Right cardiac atrium (tissue), 5 donors: ENCODE measurements at regions not wholly inside any gene's neighbourhood (a gene's known extent, or its start where the extent isn't known, plus 50 kb on each side); places are given as distances from the start of the nearest gene placed in this dataset.

ENCODE experiments used
- ATAC-seq, 2 donors: fragments of 200-7000 bp; cut with Tn5 transposase; one replicate each; pipeline versions ENCODE4 v1.8.0 to v1.9.1; 2020; ENCODE audit warnings: moderate library complexity in 2 of 2, mild to moderate bottlenecking in 1 of 2
- DNase-seq, 3 donors: peaks; one replicate each; pipeline ENCODE4 v3.0.0-alpha.2; 2020
- H3K27ac ChIP-seq: one replicate; pipeline ENCODE4 v1.5.1; 2013; ENCODE audit warnings: mild to moderate bottlenecking, low read length, control low read depth, moderate library complexity
- H3K27me3 ChIP-seq: one replicate; pipeline ENCODE4 v1.6.1; 2013; ENCODE audit not compliant: control insufficient read depth, insufficient read depth
- H3K4me1 ChIP-seq: one replicate; pipeline ENCODE4 v1.6.1; 2013; ENCODE audit warnings: low read length; ENCODE audit not compliant: control insufficient read depth, insufficient read depth
- H3K4me3 ChIP-seq: one replicate; pipeline ENCODE4 v1.5.1; 2013; ENCODE audit warnings: low read length, control low read depth
- H3K9me3 ChIP-seq: one replicate; pipeline ENCODE4 v1.6.1; 2013; ENCODE audit warnings: low read length; ENCODE audit not compliant: control insufficient read depth
- WGBS: extraction: QIAGEN DNeasy Blood & Tissue Kit; methylation state at CpG from one replicate; pipeline ENCODE4 v1.1.7; 2013; 5-methylcytosine and 5-hydroxymethylcytosine counted together
- intact Hi-C, 4 donors: fragments of 100-400 bp; cut with DNase I; formaldehyde crosslinking; loops; one replicate each; pipeline versions ENCODE4 v1.11.0 to v1.14.0; 2022 to 2023
- donor health status: healthy with polysubstance abuse.
- donor health status: DM: no; HTN: yes; CAD: no.
- donor health status: DM: no; HTN: no; CAD: no.
- donor health status: DM: no; HTN: yes; CAD: no; lungs with severe emphysema.
- donor health status: DM: yes; HTN: yes; CAD: no.

DNA sequence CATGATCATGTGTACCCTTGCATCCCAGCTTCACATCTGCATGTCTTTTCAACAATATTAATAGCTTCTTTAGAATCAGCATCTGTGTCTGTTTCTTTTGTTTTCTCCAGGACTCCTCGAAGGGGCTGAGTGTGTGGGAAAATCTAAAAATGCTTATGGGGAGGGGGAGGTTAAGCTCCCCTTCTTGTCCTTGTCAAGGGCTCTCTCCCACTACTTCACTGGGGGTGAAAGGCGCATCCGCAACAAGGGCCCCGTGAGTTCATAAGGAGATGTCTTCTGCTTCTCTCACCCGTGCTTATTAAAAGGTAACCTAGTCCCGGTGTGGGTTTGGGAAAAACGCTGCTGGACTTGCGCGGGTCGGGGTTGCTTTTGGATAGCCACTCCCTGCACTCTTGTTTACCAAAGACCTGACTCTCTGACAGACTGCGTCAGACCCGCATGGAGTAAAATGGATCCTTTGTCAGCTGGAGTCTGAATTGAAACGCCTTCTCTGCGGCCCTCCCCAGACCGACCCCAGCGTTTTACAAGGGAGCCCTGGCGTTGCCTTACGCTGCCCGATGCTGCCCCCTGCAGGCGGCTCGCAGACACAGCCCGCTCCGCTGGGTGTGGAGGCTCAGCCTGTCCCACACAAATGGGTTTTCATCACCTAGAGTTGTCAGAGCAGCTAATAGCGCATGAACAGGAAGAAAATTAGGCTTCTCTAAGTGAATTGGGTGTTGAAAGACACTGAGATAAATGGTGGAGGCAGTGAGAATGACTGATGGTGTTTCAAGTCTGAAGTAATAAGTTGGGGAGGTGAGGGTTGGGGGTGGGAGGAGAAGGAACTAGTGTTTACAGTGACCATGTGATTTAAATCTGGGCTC is 53.8 kb downstream of the IER5 start:
- Histone ChIP-seq H3K9me3 (no peaks in the 10 kb centered on the region), H3K27ac (no peak overlapping the region), H3K27me3 (no peaks in the 10 kb centered on the region), H3K4me3 (no peak overlapping the region), H3K4me1 (peaks cover 2% of the 10 kb centered on the region)
- peak; percentile 85 to 96 (median 93) for DNase-seq
- intact Hi-C loops = loop anchor here (2.0 to 10.0 kb wide), 8 partner anchors 54 to 260 kb away; partner anchors contain the start of genes IER5 (in 2 of the 4) and STX6 (in 1 of the 4)
- 13% methylated on average over 24 of the region's 24 CpGs for WGBS
- ATAC-seq = peak; percentile 97

- no peaks in the 10 kb centered on the region for H3K27me3 ChIP-seq
- DNase-seq (no peak), ATAC-seq (no peak)
- 51% methylated on average over 5 of the region's 5 CpGs for WGBS
- H3K27ac ChIP-seq = peak overlapping the region; percentile 41
- intact Hi-C loops = loop anchor here (2.0 to 10.0 kb wide), 8 partner anchors 54 to 261 kb away; partner anchors contain the start of genes IER5 (in 2 of the 4) and STX6 (in 1 of the 4)
- no peaks in the 10 kb centered on the region for H3K9me3 ChIP-seq
- H3K4me3 ChIP-seq = no peak overlapping the region
- H3K4me1 ChIP-seq = peaks cover 2% of the 10 kb centered on the region
These were observed 54.8 kb downstream of the IER5 start for GRCh38 chr1:181143102-181143859.

DNA sequence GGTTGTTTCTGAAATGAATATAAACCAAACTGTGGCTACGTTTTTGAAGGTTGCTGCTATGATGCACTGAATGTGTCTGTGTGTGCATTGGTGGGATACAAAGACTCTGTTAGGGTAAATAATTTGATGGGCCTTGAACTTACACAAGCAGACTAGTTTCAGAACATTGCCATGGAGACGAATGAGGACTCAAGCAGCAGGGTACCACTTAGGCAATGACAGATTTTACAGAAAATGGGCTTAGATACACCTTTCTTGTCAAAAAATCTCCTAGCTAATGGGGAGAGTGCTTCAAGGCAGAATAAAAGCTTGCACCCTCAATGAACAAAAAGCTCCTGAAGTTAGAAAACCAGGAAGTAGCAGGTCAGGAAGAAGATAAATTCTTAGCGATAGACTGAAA is 55.7 kb downstream of the IER5 start:
- ATAC-seq (no peak), DNase-seq (no peak)
- intact Hi-C loops = loop anchor here in 3 of 4 donors (5.0 to 10.0 kb wide), 5 partner anchors 57 to 262 kb away; partner anchors contain the start of genes IER5 (in 1 of the 3) and STX6 (in 1 of the 3)
- no peaks in the 10 kb centered on the region for H3K27me3 ChIP-seq
- H3K27ac ChIP-seq = no peak overlapping the region
- no peaks in the 10 kb centered on the region for H3K9me3 ChIP-seq
- peaks cover 2% of the 10 kb centered on the region for H3K4me1 ChIP-seq
- no peak overlapping the region for H3K4me3 ChIP-seq
- 71% methylated on average over 3 of the region's 3 CpGs for WGBS

GRCh38 chr1:181148636-181149035 is 60.1 kb downstream of the IER5 start:
- intact Hi-C loops = loop anchor here in 2 of 4 donors (5.0 to 10.0 kb wide), 2 partner anchors 56 to 264 kb away; no protein-coding TSS in a partner anchor
- no peak overlapping the region for H3K4me3 ChIP-seq
- peak overlapping the region; percentile 87 for H3K27ac ChIP-seq

DNA sequence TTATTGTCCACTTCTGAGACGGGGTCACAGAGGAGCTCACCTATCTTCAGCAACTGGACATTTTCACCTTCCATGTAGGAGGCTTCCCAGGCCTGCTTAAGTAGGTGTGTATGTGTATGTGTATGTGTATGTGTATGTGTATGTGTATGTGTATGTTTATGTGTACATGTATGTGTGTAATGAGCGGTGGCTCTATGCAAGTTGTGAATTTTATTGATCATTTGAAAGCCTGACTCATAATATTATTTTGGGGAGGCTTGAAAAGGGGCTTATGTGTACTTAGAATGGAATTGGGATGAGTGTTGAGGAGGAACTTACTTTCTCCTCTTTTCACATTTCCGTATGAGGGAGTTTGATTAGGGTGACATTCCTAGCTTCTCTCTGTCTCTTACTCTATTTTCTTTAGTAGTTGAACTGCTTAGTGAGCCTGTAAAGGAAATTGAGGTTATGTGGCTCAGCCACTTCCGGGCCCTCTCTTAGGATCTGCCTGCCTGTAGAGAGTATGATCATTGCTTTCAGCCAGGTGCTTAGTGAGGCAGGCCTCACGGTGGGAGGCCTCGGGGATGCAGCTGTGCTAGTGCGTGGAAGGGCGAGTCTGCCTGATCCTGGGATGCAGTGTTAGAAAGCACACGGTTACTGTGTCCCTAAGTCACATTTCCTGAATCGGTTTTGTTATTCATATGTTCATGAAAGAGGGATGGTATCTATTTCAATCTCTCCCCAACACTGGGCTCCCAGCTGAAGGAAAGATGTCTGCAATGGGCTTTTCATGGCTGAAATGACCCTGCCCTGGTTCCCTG is 61.0 kb downstream of the IER5 start:
- DNase-seq (no peak), ATAC-seq (no peak)
- intact Hi-C loops = loop anchor here in 2 of 4 donors (5.0 to 10.0 kb wide), 2 partner anchors 57 to 265 kb away; no protein-coding TSS in a partner anchor
- WGBS = 79% methylated on average over 10 of the region's 10 CpGs
- Histone ChIP-seq H3K27ac (peak overlapping the region; percentile 99), H3K27me3 (no peaks in the 10 kb centered on the region), H3K4me1 (peaks cover 13% of the 10 kb centered on the region), H3K4me3 (no peak overlapping the region), H3K9me3 (no peaks in the 10 kb centered on the region)

More at GRCh38 chr1:181148636-181149035, 60.1 kb downstream of the IER5 start:
- DNase-seq (no peak), ATAC-seq (no peak)
- peaks cover 13% of the 10 kb centered on the region for H3K4me1 ChIP-seq
- 53% methylated on average over 3 of the region's 3 CpGs for WGBS
- no peaks in the 10 kb centered on the region for H3K27me3 ChIP-seq
- H3K9me3 ChIP-seq = no peaks in the 10 kb centered on the region

DNA sequence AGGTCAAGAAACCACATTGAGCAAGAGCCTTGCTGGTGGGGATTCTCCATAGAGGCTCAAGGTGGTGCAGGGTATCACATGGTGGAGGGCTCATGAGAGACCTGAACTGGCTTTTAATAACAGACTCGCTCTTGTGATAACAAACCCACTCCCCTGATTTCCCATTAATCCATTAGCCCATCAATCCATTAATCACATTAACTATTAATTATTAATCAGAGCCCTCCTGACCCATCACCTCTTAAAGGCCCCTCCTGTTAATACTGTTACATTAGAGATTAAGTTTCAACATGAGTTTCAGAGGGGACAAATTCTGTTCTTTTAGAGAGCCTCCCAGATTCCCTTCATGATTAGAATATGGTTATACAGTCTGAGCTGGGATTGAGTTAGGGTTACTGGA is 61.8 kb downstream of the IER5 start:
- H3K4me1 ChIP-seq = peaks cover 13% of the 10 kb centered on the region
- H3K9me3 ChIP-seq = no peaks in the 10 kb centered on the region
- DNase-seq = no peak
- H3K27me3 ChIP-seq = no peaks in the 10 kb centered on the region
- peak overlapping the region; percentile 99 for H3K27ac ChIP-seq
- no peak overlapping the region for H3K4me3 ChIP-seq
- intact Hi-C loops = no loop called here
- no peak for ATAC-seq
- 90% methylated on average over 1 of the region's 1 CpG for WGBS

- peak overlapping the region; percentile 100 for H3K27ac ChIP-seq
- DNase-seq (no peak), ATAC-seq (no peak)
- peaks cover 13% of the 10 kb centered on the region for H3K4me1 ChIP-seq
- no peak overlapping the region for H3K4me3 ChIP-seq
- no peaks in the 10 kb centered on the region for H3K27me3 ChIP-seq
- H3K9me3 ChIP-seq = no peaks in the 10 kb centered on the region
- intact Hi-C loops = no loop called here
These were observed 62.3 kb downstream of the IER5 start for GRCh38 chr1:181150842-181151241.

DNA sequence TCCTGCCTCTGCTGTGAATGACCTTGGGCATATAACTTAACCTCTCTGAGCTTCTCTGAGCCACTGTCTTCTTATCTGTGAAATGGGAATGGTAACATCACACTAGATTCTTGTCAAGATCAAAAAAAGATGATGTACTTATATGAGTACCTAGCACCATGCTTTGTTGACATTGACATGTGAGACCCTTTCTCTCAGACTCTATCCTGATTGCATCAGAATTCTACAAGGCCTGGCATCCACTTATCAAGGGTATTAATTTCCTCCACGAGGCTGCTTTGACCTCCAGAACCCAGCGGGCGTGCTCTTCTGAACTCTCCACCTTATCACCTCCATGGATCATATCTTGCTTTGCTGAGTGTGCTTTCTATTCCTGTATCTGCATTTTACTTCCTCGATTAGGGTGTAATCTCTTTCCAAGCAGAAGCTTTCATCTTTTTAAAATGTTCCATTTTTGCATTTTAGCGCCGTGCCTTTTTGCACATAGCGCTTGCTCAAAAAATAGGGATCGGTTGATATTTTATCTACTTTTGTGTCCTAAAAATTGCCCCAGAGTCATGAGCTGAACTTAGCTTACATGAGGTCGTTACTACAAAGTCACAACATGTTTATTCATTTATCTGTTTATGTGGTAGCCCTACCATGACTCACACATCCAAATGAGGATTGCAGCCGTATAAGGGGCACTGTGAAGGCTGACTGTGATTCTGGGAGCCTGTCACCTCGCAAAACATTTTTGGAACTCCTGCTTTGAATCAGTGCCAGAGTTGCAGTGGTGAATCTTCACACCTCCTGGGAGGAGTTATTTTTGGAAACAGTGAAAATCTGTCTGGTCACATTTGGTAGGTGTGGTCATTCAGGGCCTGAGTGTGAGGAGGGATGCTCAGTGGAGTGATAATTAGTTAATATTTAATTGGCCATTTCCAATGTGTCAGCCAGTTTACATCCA is 63.2 kb downstream of the IER5 start:
- Histone ChIP-seq H3K27ac (peak overlapping the region; percentile 100), H3K27me3 (no peaks in the 10 kb centered on the region), H3K9me3 (no peaks in the 10 kb centered on the region), H3K4me1 (peaks cover 13% of the 10 kb centered on the region), H3K4me3 (no peak overlapping the region)
- no peak for DNase-seq
- ATAC-seq = peak; percentile 69 to 70
- intact Hi-C loops = no loop called here
- WGBS = 43% methylated on average over 11 of the region's 11 CpGs

- H3K4me3 ChIP-seq = no peak overlapping the region
- H3K27me3 ChIP-seq = no peaks in the 10 kb centered on the region
- ATAC-seq = peak; percentile 97 to 98
- no peaks in the 10 kb centered on the region for H3K9me3 ChIP-seq
- peak overlapping the region; percentile 99 for H3K27ac ChIP-seq
- DNase-seq = peak; percentile 90 to 96 (median 96)
- WGBS = 7% methylated on average over 16 of the region's 16 CpGs
- H3K4me1 ChIP-seq = peaks cover 13% of the 10 kb centered on the region
- intact Hi-C loops = no loop called here
These were observed 64.6 kb downstream of the IER5 start for GRCh38 chr1:181152892-181153633.
